Sigmoid colon (tissue), 6 donors: ENCODE measurements at regions not wholly inside any gene's neighbourhood (a gene's known extent, or its start where the extent isn't known, plus 50 kb on each side); places are given as distances from the start of the nearest gene placed in this dataset.

Experiments used
- DNase-seq: peaks from one replicate; pipeline ENCODE4 v3.0.0-alpha.2; 2019
- H3K27ac ChIP-seq, 4 donors: fragments of 200-600 bp; sonication (generic); one replicate each; pipeline ENCODE4 v1.5.1; 2016 to 2019; ENCODE audit warnings: mild to moderate bottlenecking in 1 of 4
- H3K27me3 ChIP-seq, 3 donors: fragments of 200-600 bp; sonication (generic); one replicate each; pipeline ENCODE4 v1.5.1; 2019; ENCODE audit warnings: mild to moderate bottlenecking in 1 of 3
- H3K36me3 ChIP-seq, 4 donors: fragments of 200-600 bp; sonication (generic); one replicate each; pipeline ENCODE4 v1.5.1; 2016 to 2019
- H3K4me1 ChIP-seq, 4 donors: fragments of 200-600 bp; sonication (generic); one replicate each; pipeline ENCODE4 v1.5.1; 2017 to 2019
- H3K4me3 ChIP-seq, 4 donors: fragments of 200-600 bp; sonication (generic); one replicate each; pipeline ENCODE4 v1.5.1; 2017 to 2019; ENCODE audit warnings: mild to moderate bottlenecking in 2 of 4, moderate library complexity in 1 of 4
- H3K9me3 ChIP-seq, 4 donors: fragments of 200-600 bp in 3 of 4; sonication (generic) in 3 of 4; one replicate each; pipeline versions ENCODE4 v1.5.1 to v1.6.1; 2013 to 2019
- CTCF ChIP-seq, 4 experiments: fragments of 450-650 bp in 3 of 4; fragments of 200-600 bp in 1 of 4; IDR thresholded peaks; one replicate each; pipeline ENCODE4 v1.5.1; 2016 to 2019; ENCODE audit warnings: antibody characterized with exemption in 4 of 4, mild to moderate bottlenecking in 3 of 4, moderate library complexity in 2 of 4
- EP300 ChIP-seq, 4 donors: sonication (generic); formaldehyde crosslinking; IDR thresholded peaks; one replicate each; pipeline ENCODE4 v1.6.1; 2017; ENCODE audit warnings: antibody characterized with exemption in 4 of 4
- POLR2A ChIP-seq, 2 donors: fragments of 450-650 bp; IDR thresholded peaks; one replicate each; pipeline ENCODE4 v1.6.1; 2016; ENCODE audit warnings: antibody characterized with exemption in 2 of 2, mild to moderate bottlenecking in 2 of 2, moderate library complexity in 2 of 2
- POLR2AphosphoS5 ChIP-seq, 4 donors: sonication (generic); formaldehyde crosslinking; IDR thresholded peaks; one replicate each; pipeline ENCODE4 v1.6.1; 2017; ENCODE audit warnings: antibody characterized with exemption in 4 of 4
- WGBS, 2 donors: extraction: QIAGEN DNeasy Blood & Tissue Kit; methylation state at CpG; one replicate each; pipeline ENCODE4 v1.1.7; 2013; 5-methylcytosine and 5-hydroxymethylcytosine counted together
- intact Hi-C: fragments of 100-400 bp; cut with DNase I; formaldehyde crosslinking; loops from one replicate; pipeline ENCODE4 v1.15.1; 2023
- donor health status: healthy with polysubstance abuse.
- donor health status: healthy.

DNA sequence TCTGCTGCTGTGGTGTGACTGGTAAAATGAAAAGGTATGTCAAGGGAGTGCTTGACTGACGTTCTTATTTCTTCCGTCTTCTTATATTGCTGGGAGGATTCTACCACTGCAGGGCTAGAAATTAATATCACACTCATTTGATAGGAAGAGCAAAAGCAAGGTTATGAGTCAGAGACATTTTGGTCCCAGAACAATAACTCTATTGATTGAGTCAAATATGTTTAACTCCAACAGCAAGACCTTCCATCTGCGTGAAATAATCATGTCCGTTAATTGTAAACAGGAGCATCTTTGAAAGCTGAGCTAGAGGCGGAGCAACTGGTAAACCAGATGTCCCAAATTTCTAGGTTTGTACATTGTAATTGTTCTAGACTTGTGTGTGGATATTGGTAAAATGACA lies 1293.6 kb downstream of the AACS start:
- intact Hi-C loops, result no loop called here
- WGBS, 2 donors, result 89 to 92% methylated on average over 5 of the region's 5 CpGs
- H3K36me3 ChIP-seq, result no peaks in the 10 kb centered on the region
- H3K4me3 ChIP-seq, result no peak overlapping the region
- H3K4me1 ChIP-seq, result no peaks in the 10 kb centered on the region
- peaks cover 0 to 10% (median 0%) of the 10 kb centered on the region in 4 donors for H3K9me3 ChIP-seq
- DNase-seq, result no peak
- TF ChIP-seq EP300 (IDR thresholded peaks at IDR 0.05), result no peak
- no peak for TF ChIP-seq CTCF (IDR thresholded peaks at IDR 0.05)
- no peak for TF ChIP-seq POLR2A (IDR thresholded peaks at IDR 0.05)
- TF ChIP-seq POLR2AphosphoS5 (IDR thresholded peaks at IDR 0.05), result no peak
- H3K27me3 ChIP-seq, result no peaks in the 10 kb centered on the region
- H3K27ac ChIP-seq, result no peak overlapping the region

- TF ChIP-seq CTCF (IDR thresholded peaks at IDR 0.05), result no peak
- TF ChIP-seq EP300 (IDR thresholded peaks at IDR 0.05), result no peak
- TF ChIP-seq POLR2A (IDR thresholded peaks at IDR 0.05), result no peak
- no peak for TF ChIP-seq POLR2AphosphoS5 (IDR thresholded peaks at IDR 0.05)
- H3K9me3 ChIP-seq, result peaks cover 0 to 10% (median 0%) of the 10 kb centered on the region in 4 donors
- H3K27me3 ChIP-seq, result no peaks in the 10 kb centered on the region
- intact Hi-C loops, result no loop called here
- no peak for DNase-seq
- H3K4me1 ChIP-seq, result no peaks in the 10 kb centered on the region
- no peak overlapping the region for H3K4me3 ChIP-seq
- no peaks in the 10 kb centered on the region for H3K36me3 ChIP-seq
- 74 to 81% methylated on average over 3 of the region's 3 CpGs for WGBS, 2 donors
- no peak overlapping the region for H3K27ac ChIP-seq
Measured at GRCh38 chr12:126359216-126359615, 1294.0 kb downstream of the AACS start.

GRCh38 chr12:126361804-126362203 lies 1296.6 kb downstream of the AACS start:
- H3K27me3 ChIP-seq, result no peaks in the 10 kb centered on the region
- WGBS, 2 donors, result 85 to 86% methylated on average over 3 of the region's 3 CpGs
- DNase-seq, result no peak

GRCh38 chr12:126362493-126362892 lies 1297.3 kb downstream of the AACS start:
- no peak overlapping the region for H3K27ac ChIP-seq
- no peaks in the 10 kb centered on the region for H3K36me3 ChIP-seq
- 83% methylated on average over 5 of the region's 5 CpGs for WGBS, 2 donors
- TF ChIP-seq EP300 (IDR thresholded peaks at IDR 0.05), result no peak
- no peak for TF ChIP-seq CTCF (IDR thresholded peaks at IDR 0.05)
- TF ChIP-seq POLR2AphosphoS5 (IDR thresholded peaks at IDR 0.05), result no peak
- TF ChIP-seq POLR2A (IDR thresholded peaks at IDR 0.05), result no peak
- H3K9me3 ChIP-seq, result peaks cover 0 to 6% (median 0%) of the 10 kb centered on the region in 4 donors
- H3K27me3 ChIP-seq, result no peaks in the 10 kb centered on the region
- no peak for DNase-seq
- H3K4me1 ChIP-seq, result no peaks in the 10 kb centered on the region
- no peak overlapping the region for H3K4me3 ChIP-seq
- intact Hi-C loops, result no loop called here

More at GRCh38 chr12:126361804-126362203, 1296.6 kb downstream of the AACS start:
- H3K27ac ChIP-seq, result no peak overlapping the region
- no peaks in the 10 kb centered on the region for H3K36me3 ChIP-seq
- intact Hi-C loops, result no loop called here
- TF ChIP-seq EP300 (IDR thresholded peaks at IDR 0.05) (no peak), CTCF (IDR thresholded peaks at IDR 0.05) (no peak), POLR2AphosphoS5 (IDR thresholded peaks at IDR 0.05) (no peak), POLR2A (IDR thresholded peaks at IDR 0.05) (no peak)
- peaks cover 0 to 6% (median 0%) of the 10 kb centered on the region in 4 donors for H3K9me3 ChIP-seq
- no peaks in the 10 kb centered on the region for H3K4me1 ChIP-seq
- H3K4me3 ChIP-seq, result no peak overlapping the region

GRCh38 chr12:126362964-126363363 lies 1297.7 kb downstream of the AACS start:
- no peaks in the 10 kb centered on the region for H3K27me3 ChIP-seq
- TF ChIP-seq EP300 (IDR thresholded peaks at IDR 0.05) (no peak), POLR2A (IDR thresholded peaks at IDR 0.05) (no peak), POLR2AphosphoS5 (IDR thresholded peaks at IDR 0.05) (no peak), CTCF (IDR thresholded peaks at IDR 0.05) (no peak)
- H3K4me1 ChIP-seq, result no peaks in the 10 kb centered on the region
- intact Hi-C loops, result no loop called here
- no peak for DNase-seq
- no peaks in the 10 kb centered on the region for H3K36me3 ChIP-seq
- no peak overlapping the region for H3K27ac ChIP-seq
- no peak overlapping the region for H3K4me3 ChIP-seq
- WGBS, 2 donors, result 74 to 78% methylated on average over 9 of the region's 9 CpGs
- peaks cover 0 to 6% (median 0%) of the 10 kb centered on the region in 4 donors for H3K9me3 ChIP-seq
